PC-3 (cell line): ENCODE measurements at regions not wholly inside any gene's neighbourhood (a gene's known extent, or its start where the extent isn't known, plus 50 kb on each side); places are given as distances from the start of the nearest gene placed in this dataset.

Source experiments
- ATAC-seq: fragments of 200-7000 bp; cut with Tn5 transposase; 2 replicates; pipeline ENCODE4 v1.9.1; 2020; ENCODE audit warnings: mild to moderate bottlenecking, moderate library complexity
- BruUV-seq: library from RNA; stranded (reverse); fragments of 400-500 nt; replicated peaks from 2 replicates; lab custom pipeline; 2021; lab: Mats Ljungman, UMichigan
- CTCF ChIA-PET: fragments of 300-600 bp; sonication (Branson Sonifier 250); formaldehyde crosslinking; loops from one replicate; lab custom pipeline; 2022; ENCODE audit warnings: antibody characterized with exemption; lab: Charles Lee
- POLR2A ChIA-PET: fragments of 300-600 bp; sonication (Branson Sonifier 250); formaldehyde crosslinking; loops from one replicate; lab custom pipeline; 2022; ENCODE audit warnings: antibody characterized with exemption; ENCODE audit not compliant: unreplicated experiment; lab: Charles Lee
- DNase-seq: peaks from one replicate; pipeline ENCODE4 v3.0.0-alpha.2; 2015
- H2AFZ ChIP-seq: fragments of 300-600 bp; sonication (generic); 2 replicates; pipeline ENCODE4 v1.6.0; 2016; ENCODE audit warnings: antibody characterized with exemption, low read length
- H3F3A ChIP-seq: fragments of 300-600 bp; sonication (generic); one replicate; pipeline ENCODE4 v1.6.0; 2017; ENCODE audit warnings: antibody characterized with exemption, low read length, control low read depth, mild to moderate bottlenecking; ENCODE audit not compliant: unreplicated experiment
- H3K27ac ChIP-seq: fragments of 300-600 bp; sonication (generic); 2 replicates; pipeline ENCODE4 v1.5.1; 2016; ENCODE audit warnings: mild to moderate bottlenecking, low read length
- H3K27me3 ChIP-seq: fragments of 300-600 bp; sonication (generic); 2 replicates; pipeline ENCODE4 v1.6.1; 2016; ENCODE audit warnings: low read length, mixed read lengths
- H3K36me3 ChIP-seq: fragments of 300-600 bp; sonication (generic); 2 replicates; pipeline ENCODE4 v1.6.1; 2016; ENCODE audit warnings: low read depth, mixed run types, low read length, mixed read lengths
- H3K4me1 ChIP-seq: fragments of 300-600 bp; sonication (generic); 2 replicates; pipeline ENCODE4 v1.5.1; 2016; ENCODE audit warnings: low read length; ENCODE audit not compliant: insufficient read depth
- H3K4me2 ChIP-seq: fragments of 300-600 bp; sonication (generic); 2 replicates; pipeline ENCODE4 v1.6.0; 2016; ENCODE audit warnings: low read length
- H3K4me3 ChIP-seq: fragments of 300-600 bp; sonication (generic); 2 replicates; pipeline ENCODE4 v1.5.1; 2016; ENCODE audit warnings: mild to moderate bottlenecking, low read length, mixed read lengths
- H3K79me2 ChIP-seq: fragments of 300-600 bp; sonication (generic); 2 replicates; pipeline ENCODE4 v1.6.1; 2017; ENCODE audit warnings: low read length, mixed read lengths
- H3K9ac ChIP-seq: fragments of 300-600 bp; sonication (generic); 2 replicates; pipeline ENCODE4 v1.6.0; 2016; ENCODE audit warnings: mild to moderate bottlenecking, low read length
- H3K9me2 ChIP-seq: fragments of 300-600 bp; sonication (generic); replicated peaks from 2 replicates; pipeline ENCODE4 v1.6.1; 2016; ENCODE audit warnings: mixed run types, low read length, mixed read lengths
- H3K9me3 ChIP-seq: fragments of 300-600 bp; sonication (generic); 2 replicates; pipeline ENCODE4 v1.6.1; 2016; ENCODE audit warnings: low read length, mixed read lengths
- H4K20me1 ChIP-seq: fragments of 300-600 bp; sonication (generic); 2 replicates; pipeline ENCODE4 v1.6.1; 2016; ENCODE audit warnings: low read length, mixed read lengths
- CTCF ChIP-seq: fragments of 300-600 bp; sonication (generic); conservative IDR thresholded peaks from 2 replicates; pipeline ENCODE4 v1.5.1; 2017; ENCODE audit warnings: antibody characterized with exemption, low read depth, mild to moderate bottlenecking, low read length
- EZH2 ChIP-seq: fragments of 300-600 bp; sonication (generic); IDR thresholded peaks from one replicate; pipeline ENCODE4 v1.6.1; 2017; ENCODE audit warnings: antibody characterized with exemption, mild to moderate bottlenecking, low read length; ENCODE audit not compliant: unreplicated experiment
- EZH2phosphoT487 ChIP-seq: fragments of 300-600 bp; sonication (generic); IDR thresholded peaks from 2 replicates; pipeline ENCODE4 v1.6.1; 2018; ENCODE audit warnings: mild to moderate bottlenecking, antibody characterized with exemption, low read length, borderline replicate concordance
- intact Hi-C: fragments of 100-400 bp; cut with micrococcal nuclease; formaldehyde crosslinking; loops from 2 replicates; pipeline ENCODE4 v1.9.0; 2023

GRCh38 chr14:101228949-101229541 lies 325.5 kb upstream of the RTL1 start:
- BruUV-seq: no TSS peak
- H3K4me3 ChIP-seq: no peak overlapping the region
- ATAC-seq: no peak

GRCh38 chr14:101229666-101230065 lies 326.1 kb upstream of the RTL1 start:
- ChIA-PET POLR2A (no interaction called here), CTCF (no interaction called here)
- DNase-seq: no peak
- H3K9me2 ChIP-seq: no peaks in the 10 kb centered on the region
- no peak for ATAC-seq
- no peaks in the 10 kb centered on the region for H3F3A ChIP-seq
- no peaks in the 10 kb centered on the region for H3K27me3 ChIP-seq
- no TSS peak for BruUV-seq
- H3K27ac ChIP-seq: no peak overlapping the region
- no peaks in the 10 kb centered on the region for H3K79me2 ChIP-seq
- TF ChIP-seq EZH2phosphoT487 (no peak), EZH2 (no peak), CTCF (no peak)
- H3K4me1 ChIP-seq: no peaks in the 10 kb centered on the region
- H3K9ac ChIP-seq: no peak overlapping the region
- no peak overlapping the region for H3K4me2 ChIP-seq
- intact Hi-C loops: loop anchor here (10.0 kb wide), 1 partner anchor 135 kb away; no protein-coding TSS in a partner anchor
- H2AFZ ChIP-seq: no peak overlapping the region
- no peaks in the 10 kb centered on the region for H3K36me3 ChIP-seq
- H4K20me1 ChIP-seq: no peaks in the 10 kb centered on the region
- H3K4me3 ChIP-seq: no peak overlapping the region
- H3K9me3 ChIP-seq: no peaks in the 10 kb centered on the region

More at GRCh38 chr14:101228949-101229541, 325.5 kb upstream of the RTL1 start:
- ChIA-PET CTCF (no interaction called here), POLR2A (no interaction called here)
- no peaks in the 10 kb centered on the region for H4K20me1 ChIP-seq
- no peaks in the 10 kb centered on the region for H3F3A ChIP-seq
- no peak overlapping the region for H3K27ac ChIP-seq
- TF ChIP-seq EZH2: no peak
- no peak for TF ChIP-seq EZH2phosphoT487
- no peak for TF ChIP-seq CTCF
- H3K36me3 ChIP-seq: no peaks in the 10 kb centered on the region
- no peak overlapping the region for H3K4me2 ChIP-seq
- no peak overlapping the region for H3K9ac ChIP-seq
- no peaks in the 10 kb centered on the region for H3K9me2 ChIP-seq
- no peaks in the 10 kb centered on the region for H3K27me3 ChIP-seq
- no peaks in the 10 kb centered on the region for H3K9me3 ChIP-seq
- H3K4me1 ChIP-seq: no peaks in the 10 kb centered on the region
- intact Hi-C loops: no loop called here
- no peak for DNase-seq
- no peaks in the 10 kb centered on the region for H3K79me2 ChIP-seq
- H2AFZ ChIP-seq: no peak overlapping the region

GRCh38 chr14:101230161-101230850 lies 326.8 kb upstream of the RTL1 start:
- no peak for TF ChIP-seq EZH2phosphoT487
- TF ChIP-seq EZH2: no peak
- TF ChIP-seq CTCF: no peak
- Histone ChIP-seq H3K9me3 (no peaks in the 10 kb centered on the region), H2AFZ (no peak overlapping the region), H3K36me3 (no peaks in the 10 kb centered on the region), H3F3A (no peaks in the 10 kb centered on the region), H3K4me2 (no peak overlapping the region), H3K27me3 (no peaks in the 10 kb centered on the region), H3K4me3 (no peak overlapping the region), H3K79me2 (no peaks in the 10 kb centered on the region), H3K27ac (no peak overlapping the region), H4K20me1 (no peaks in the 10 kb centered on the region), H3K9me2 (no peaks in the 10 kb centered on the region), H3K9ac (no peak overlapping the region), H3K4me1 (no peaks in the 10 kb centered on the region)
- POLR2A ChIA-PET: no interaction called here
- DNase-seq (no peak), ATAC-seq (no peak)
- CTCF ChIA-PET: no interaction called here
- BruUV-seq: no TSS peak
- intact Hi-C loops: loop anchor here (10.0 kb wide), 1 partner anchor 136 kb away; no protein-coding TSS in a partner anchor
